Endodermal cell (in vitro differentiated cells): ENCODE measurements at regions not wholly inside any gene's neighbourhood (a gene's known extent, or its start where the extent isn't known, plus 50 kb on each side); places are given as distances from the start of the nearest gene placed in this dataset.
"Not testable (repeated sequence)": the region's sequence is repeated elsewhere in the genome, so short reads cannot be mapped to it uniquely, and the experiment has no call there.

Experiments
- DNase-seq: peaks from one replicate; pipeline ENCODE4 v3.0.0-alpha.2; 2017
- H3K27ac ChIP-seq: 2 replicates; pipeline ENCODE4 v1.5.1; 2013; ENCODE audit warnings: mild to moderate bottlenecking, low read depth, low read length, moderate library complexity
- H3K27me3 ChIP-seq: 2 replicates; pipeline ENCODE4 v1.6.1; 2013; ENCODE audit warnings: mild to moderate bottlenecking, low read length, moderate library complexity; ENCODE audit not compliant: insufficient read depth, control insufficient read depth, poor library complexity, severe bottlenecking
- H3K36me3 ChIP-seq: 2 replicates; pipeline ENCODE4 v1.7.0; 2013; ENCODE audit warnings: mild to moderate bottlenecking, low read length, moderate library complexity; ENCODE audit not compliant: control insufficient read depth, insufficient read depth
- H3K4me1 ChIP-seq: one replicate; pipeline ENCODE4 v1.7.0; 2013; ENCODE audit warnings: low read length; ENCODE audit not compliant: control insufficient read depth, insufficient read depth
- H3K4me3 ChIP-seq: 2 replicates; pipeline ENCODE4 v1.5.1; 2013; ENCODE audit warnings: mild to moderate bottlenecking, low read length, moderate library complexity
- H3K9ac ChIP-seq: 2 replicates; pipeline ENCODE4 v1.6.1; 2013; ENCODE audit warnings: mild to moderate bottlenecking, low read length, moderate library complexity; ENCODE audit not compliant: poor library complexity, severe bottlenecking; ENCODE audit errors: extremely low read depth
- H3K9me3 ChIP-seq: 2 replicates; pipeline ENCODE4 v1.6.1; 2013; ENCODE audit warnings: mild to moderate bottlenecking, low read length, moderate library complexity; ENCODE audit not compliant: control insufficient read depth
- H3K27ac Mint-ChIP-seq: 2 replicates; pipeline ENCODE4 v1.8.0; 2020; ENCODE audit warnings: mixed read lengths
- H3K27me3 Mint-ChIP-seq: 2 replicates; pipeline ENCODE4 v1.8.0; 2021; ENCODE audit warnings: mild to moderate bottlenecking, mixed read lengths; ENCODE audit not compliant: insufficient read depth
- H3K36me3 Mint-ChIP-seq: 2 replicates; pipeline ENCODE4 v1.8.0; 2020; ENCODE audit warnings: low read depth, mixed read lengths
- H3K4me1 Mint-ChIP-seq: 2 replicates; pipeline ENCODE4 v1.8.0; 2020; ENCODE audit warnings: mixed read lengths
- H3K4me3 Mint-ChIP-seq: 2 replicates; pipeline ENCODE4 v1.8.0; 2020; ENCODE audit warnings: mild to moderate bottlenecking, moderate library complexity, mixed read lengths
- H3K9me3 Mint-ChIP-seq: 2 replicates; pipeline ENCODE4 v1.8.0; 2020; ENCODE audit warnings: mild to moderate bottlenecking, mixed read lengths
- WGBS, 2 experiments: methylation state at CpG; one replicate each; pipeline versions ENCODE4 v1.1.5 to v1.1.7; 2013; ENCODE audit warnings: missing lambda C conversion rate in 2 of 2, mixed read lengths in 1 of 2; ENCODE audit not compliant: insufficient coverage in 1 of 2, insufficient read length in 1 of 2; 5-methylcytosine and 5-hydroxymethylcytosine counted together
- TF ChIP-seq, protein P1 (sequence below): fragments of 200-600 bp; sonication (generic); conservative IDR thresholded peaks from 2 replicates; pipeline ENCODE4 v1.5.0; 2021; ENCODE audit warnings: antibody characterized with exemption, mild to moderate bottlenecking

DNA sequence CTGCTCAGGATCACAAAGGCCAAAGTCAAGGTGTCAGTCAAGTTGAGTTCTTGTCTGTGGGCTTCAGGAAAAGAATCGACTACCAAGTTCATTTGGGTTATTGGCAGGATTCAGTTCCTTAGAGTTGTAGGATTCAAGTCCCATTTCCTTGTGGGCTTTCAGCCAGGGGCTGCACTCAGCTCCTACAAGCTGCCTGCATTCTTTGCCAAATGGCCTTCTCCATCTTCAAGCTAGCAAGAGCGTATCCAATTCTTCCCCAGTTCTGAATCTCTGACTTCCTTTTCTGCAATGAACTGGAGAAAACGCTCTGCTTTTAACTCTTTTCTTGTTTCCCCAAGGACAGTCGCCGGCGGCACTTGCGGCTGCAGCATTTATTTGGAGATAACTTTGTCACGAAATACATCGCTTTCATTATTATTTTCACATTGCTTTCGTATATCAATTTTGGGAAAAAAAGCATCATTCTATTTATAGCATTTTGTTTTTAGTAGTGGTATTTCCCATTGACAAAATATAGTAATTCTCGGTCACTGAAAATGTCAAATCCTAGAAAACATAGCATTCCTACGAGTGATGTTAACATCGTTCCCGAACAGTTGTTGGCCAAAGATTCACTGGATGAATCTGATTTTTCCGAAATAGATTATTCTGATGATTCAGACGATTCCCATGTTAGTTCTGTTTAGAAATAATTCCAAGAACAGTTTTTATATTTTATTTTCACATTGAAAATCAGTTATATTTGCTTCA lies 59.6 kb upstream of the SERPINE2 start:
- H3K4me1 Mint-ChIP-seq = peaks cover under 1% of the 10 kb centered on the region
- TF ChIP-seq, protein P1, sequence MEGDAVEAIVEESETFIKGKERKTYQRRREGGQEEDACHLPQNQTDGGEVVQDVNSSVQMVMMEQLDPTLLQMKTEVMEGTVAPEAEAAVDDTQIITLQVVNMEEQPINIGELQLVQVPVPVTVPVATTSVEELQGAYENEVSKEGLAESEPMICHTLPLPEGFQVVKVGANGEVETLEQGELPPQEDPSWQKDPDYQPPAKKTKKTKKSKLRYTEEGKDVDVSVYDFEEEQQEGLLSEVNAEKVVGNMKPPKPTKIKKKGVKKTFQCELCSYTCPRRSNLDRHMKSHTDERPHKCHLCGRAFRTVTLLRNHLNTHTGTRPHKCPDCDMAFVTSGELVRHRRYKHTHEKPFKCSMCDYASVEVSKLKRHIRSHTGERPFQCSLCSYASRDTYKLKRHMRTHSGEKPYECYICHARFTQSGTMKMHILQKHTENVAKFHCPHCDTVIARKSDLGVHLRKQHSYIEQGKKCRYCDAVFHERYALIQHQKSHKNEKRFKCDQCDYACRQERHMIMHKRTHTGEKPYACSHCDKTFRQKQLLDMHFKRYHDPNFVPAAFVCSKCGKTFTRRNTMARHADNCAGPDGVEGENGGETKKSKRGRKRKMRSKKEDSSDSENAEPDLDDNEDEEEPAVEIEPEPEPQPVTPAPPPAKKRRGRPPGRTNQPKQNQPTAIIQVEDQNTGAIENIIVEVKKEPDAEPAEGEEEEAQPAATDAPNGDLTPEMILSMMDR = no peak
- no peaks in the 10 kb centered on the region for H3K36me3 ChIP-seq

DNA sequence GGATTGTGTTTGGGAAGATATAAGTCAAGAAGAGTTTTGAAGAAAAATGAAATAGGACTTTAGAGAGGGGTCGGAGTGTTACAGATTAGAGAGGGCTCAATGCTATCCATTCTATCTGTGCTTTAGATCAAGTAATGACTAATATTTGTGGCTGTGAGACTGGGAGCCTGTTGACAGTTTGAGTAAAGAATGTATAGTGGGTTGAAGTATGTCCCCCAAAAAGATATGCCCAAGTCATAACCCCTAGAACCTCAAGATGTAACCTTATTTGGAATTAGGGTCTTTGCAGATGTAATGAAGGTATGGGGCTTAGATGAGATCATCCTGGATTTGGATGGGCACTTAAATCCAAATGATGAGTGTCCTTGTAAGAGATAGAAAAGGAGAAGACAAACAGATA lies 55.3 kb upstream of the SERPINE2 start:
- no peak for DNase-seq
- H3K27me3 ChIP-seq = no peaks in the 10 kb centered on the region
- Mint-ChIP-seq H3K36me3 (no peaks in the 10 kb centered on the region), H3K27me3 (peaks cover 8% of the 10 kb centered on the region), H3K4me3 (no peak overlapping the region), H3K4me1 (peaks cover 12% of the 10 kb centered on the region), H3K9me3 (peaks cover 7% of the 10 kb centered on the region), H3K27ac (no peak overlapping the region)
- no peaks in the 10 kb centered on the region for H3K4me1 ChIP-seq
- H3K4me3 ChIP-seq = peak overlapping the region; percentile 56
- no peak overlapping the region for H3K9ac ChIP-seq
- 64 to 91% methylated on average over 1 of the region's 1 CpG for WGBS, 2 experiments
- no peaks in the 10 kb centered on the region for H3K36me3 ChIP-seq
- no peak overlapping the region for H3K27ac ChIP-seq
- H3K9me3 ChIP-seq = peaks cover 60% of the 10 kb centered on the region
- TF ChIP-seq, protein P1 = no peak

More for the DNA sequence above, 59.6 kb upstream of the SERPINE2 start:
- Mint-ChIP-seq H3K9me3 (peaks cover 7% of the 10 kb centered on the region), H3K4me3 (no peak overlapping the region), H3K36me3 (no peaks in the 10 kb centered on the region), H3K27ac (no peak overlapping the region), H3K27me3 (peaks cover 11% of the 10 kb centered on the region)
- no peaks in the 10 kb centered on the region for H3K4me1 ChIP-seq
- peaks cover 37% of the 10 kb centered on the region for H3K9me3 ChIP-seq
- H3K4me3 ChIP-seq = no peak overlapping the region
- H3K27ac ChIP-seq = no peak overlapping the region
- no peak for DNase-seq
- WGBS, 2 experiments = 94 to 98% methylated on average over 12 to 16 of the region's 16 CpGs
- H3K27me3 ChIP-seq = no peaks in the 10 kb centered on the region
- no peak overlapping the region for H3K9ac ChIP-seq

DNA sequence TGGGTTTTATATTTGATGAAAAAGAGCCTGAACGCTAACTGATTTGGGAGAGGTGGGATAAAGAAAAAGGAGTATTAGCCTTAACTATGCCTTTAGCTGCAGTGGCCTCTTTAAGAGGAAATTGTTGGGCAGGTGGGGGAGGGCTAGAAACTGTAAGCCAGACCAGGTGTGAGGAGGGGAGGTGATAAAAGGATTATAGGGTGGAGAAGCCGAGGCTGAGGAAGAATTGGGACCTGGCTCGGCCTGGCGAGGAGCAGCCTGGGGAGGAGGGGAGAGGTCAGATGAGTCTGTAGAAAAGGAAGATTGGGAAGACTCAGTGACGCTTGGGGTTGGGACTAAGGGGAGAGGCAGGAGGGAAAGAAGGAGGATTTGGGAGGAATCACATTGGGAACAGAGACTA lies 52.6 kb upstream of the SERPINE2 start:
- H3K4me1 ChIP-seq, H3K27ac Mint-ChIP-seq, H3K27me3 Mint-ChIP-seq, H3K9me3 Mint-ChIP-seq, H3K27ac ChIP-seq, H3K9ac ChIP-seq, H3K27me3 ChIP-seq, H3K36me3 ChIP-seq, H3K4me3 Mint-ChIP-seq, H3K36me3 Mint-ChIP-seq: not testable (repeated sequence)
- peak; percentile 71 for DNase-seq
- H3K9me3 ChIP-seq = peaks cover 53% of the 10 kb centered on the region
- peak overlapping the region; percentile 60 for H3K4me3 ChIP-seq
- peaks cover 19% of the 10 kb centered on the region for H3K4me1 Mint-ChIP-seq
- 32 to 62% methylated on average over 5 of the region's 5 CpGs for WGBS, 2 experiments

DNA sequence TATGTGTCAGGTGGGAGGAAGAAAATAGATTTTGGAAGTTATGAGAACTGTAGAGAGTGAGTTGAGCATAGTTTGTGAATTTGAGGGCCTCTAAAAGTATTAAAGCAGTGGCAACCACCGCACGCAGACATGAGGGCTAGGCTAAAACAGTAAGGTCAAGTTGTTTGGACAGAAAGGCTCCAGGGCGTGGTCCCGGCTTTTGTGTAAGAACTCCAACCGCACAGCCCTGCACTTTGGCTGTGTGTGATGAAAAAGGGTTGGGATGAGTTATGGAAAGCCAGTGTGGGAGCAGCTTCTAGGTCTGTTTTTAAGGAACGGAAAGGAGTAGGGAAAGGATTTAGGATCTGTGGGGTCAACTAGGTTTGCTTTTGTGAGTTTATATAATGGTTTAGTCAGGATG lies 50.5 kb upstream of the SERPINE2 start:
- H3K4me1 ChIP-seq, H3K27ac Mint-ChIP-seq, H3K9me3 Mint-ChIP-seq, H3K9ac ChIP-seq, H3K4me3 Mint-ChIP-seq, H3K36me3 ChIP-seq, DNase-seq, H3K27me3 Mint-ChIP-seq, H3K36me3 Mint-ChIP-seq, H3K27me3 ChIP-seq, H3K27ac ChIP-seq: not testable (repeated sequence)
- H3K9me3 ChIP-seq = peaks cover 32% of the 10 kb centered on the region
- H3K4me3 ChIP-seq = peak overlapping the region; percentile 15
- 95 to 96% methylated on average over 5 to 6 of the region's 6 CpGs for WGBS, 2 experiments
- H3K4me1 Mint-ChIP-seq = peaks cover 27% of the 10 kb centered on the region
